HEK293 (cell line): ENCODE measurements at regions not wholly inside any gene's neighbourhood (a gene's known extent, or its start where the extent isn't known, plus 50 kb on each side); places are given as distances from the start of the nearest gene placed in this dataset.

Source experiments
- CTCF ChIA-PET: fragments of 350-600 bp; formaldehyde crosslinking; extraction: SDS; loops from one replicate; lab custom pipeline; 2021; ENCODE audit warnings: antibody characterized with exemption; lab: Yijun Ruan, JAX
- POLR2A ChIA-PET: fragments of 300-600 bp; formaldehyde crosslinking; extraction: SDS; loops from one replicate; lab custom pipeline; 2020; ENCODE audit warnings: antibody characterized with exemption, inconsistent platforms; lab: Yijun Ruan, JAX
- H3K27ac ChIP-seq: fragments of 200-500 bp; sonication (Bioruptor generic); 2 replicates; pipeline ENCODE4 v1.5.1; 2014; ENCODE audit warnings: low read depth, low read length, control low read depth, inconsistent platforms; ENCODE audit errors: extremely low read depth
- H3K36me3 ChIP-seq, 2 experiments: fragments of 200-500 bp in 1 of 2; sonication (Bioruptor generic) in 1 of 2; 1 replicate in 1 of 2; 2 replicates in 1 of 2; pipeline ENCODE4 v1.5.1; 2014 to 2017; ENCODE audit warnings: inconsistent platforms in 2 of 2, low read length in 2 of 2; ENCODE audit not compliant: control insufficient read depth in 2 of 2, insufficient read depth in 1 of 2
- H3K4me1 ChIP-seq: fragments of 200-500 bp; sonication (Bioruptor generic); 2 replicates; pipeline ENCODE4 v1.5.1; 2014; ENCODE audit warnings: mild to moderate bottlenecking, low read length, inconsistent platforms; ENCODE audit not compliant: control insufficient read depth, insufficient read depth
- H3K4me3 ChIP-seq: 2 replicates; pipeline ENCODE4 v1.5.1; 2011; ENCODE audit warnings: low read depth, mild to moderate bottlenecking, control low read depth, low read length, moderate library complexity
- H3K9me3 ChIP-seq: fragments of 200-500 bp; sonication (Bioruptor generic); 2 replicates; pipeline ENCODE4 v1.5.1; 2014; ENCODE audit warnings: low read depth, low read length, inconsistent platforms; ENCODE audit not compliant: control insufficient read depth, insufficient read depth
- KLF10 ChIP-seq: fragments of 450-650 bp; IDR thresholded peaks from 2 replicates; pipeline ENCODE4 v1.5.1; 2018; ENCODE audit warnings: missing biosample characterization, mild to moderate bottlenecking, missing genetic modification characterization
- KLF16 ChIP-seq: fragments of 450-650 bp; formaldehyde crosslinking; IDR thresholded peaks from 2 replicates; pipeline ENCODE4 v1.5.1; 2017; ENCODE audit warnings: missing biosample characterization, missing genetic modification characterization
- PRDM1 ChIP-seq: fragments of 450-650 bp; formaldehyde crosslinking; IDR thresholded peaks from 2 replicates; pipeline ENCODE4; 2016; ENCODE audit warnings: missing biosample characterization, missing genetic modification characterization
- PRDM2 ChIP-seq: fragments of 450-650 bp; formaldehyde crosslinking; IDR thresholded peaks from 2 replicates; pipeline ENCODE4 v1.5.1; 2016; ENCODE audit warnings: missing biosample characterization, missing genetic modification characterization, borderline replicate concordance
- SCRT2 ChIP-seq: fragments of 450-650 bp; formaldehyde crosslinking; IDR thresholded peaks from 2 replicates; pipeline ENCODE4 v1.5.1; 2016; ENCODE audit warnings: missing biosample characterization, missing genetic modification characterization
- TRIM28 ChIP-seq: IDR thresholded peaks from 2 replicates; pipeline ENCODE4 v1.6.1; 2011; ENCODE audit warnings: low read length, control low read depth, borderline replicate concordance
- YY2 ChIP-seq: fragments of 450-650 bp; formaldehyde crosslinking; IDR thresholded peaks from 2 replicates; pipeline ENCODE4 v1.5.1; 2016; ENCODE audit warnings: missing biosample characterization, missing genetic modification characterization
- ZEB2 ChIP-seq: fragments of 450-650 bp; formaldehyde crosslinking; IDR thresholded peaks from 2 replicates; pipeline ENCODE4 v1.5.1; 2016; ENCODE audit warnings: missing biosample characterization, missing genetic modification characterization
- ZFP37 ChIP-seq: fragments of 450-650 bp; formaldehyde crosslinking; IDR thresholded peaks from 2 replicates; pipeline ENCODE4 v1.5.1; 2016; ENCODE audit warnings: missing biosample characterization, missing genetic modification characterization
- ZNF10 ChIP-seq: fragments of 450-650 bp; formaldehyde crosslinking; IDR thresholded peaks from 2 replicates; pipeline ENCODE4 v1.5.1; 2017; ENCODE audit warnings: missing biosample characterization, missing genetic modification characterization
- ZNF157 ChIP-seq: fragments of 450-650 bp; formaldehyde crosslinking; IDR thresholded peaks from 2 replicates; pipeline ENCODE4 v1.5.1; 2016; ENCODE audit warnings: missing biosample characterization, missing genetic modification characterization
- ZNF2 ChIP-seq: fragments of 450-650 bp; formaldehyde crosslinking; IDR thresholded peaks from 2 replicates; pipeline ENCODE4 v1.5.1; 2016; ENCODE audit warnings: missing biosample characterization, missing genetic modification characterization
- ZNF280D ChIP-seq: fragments of 450-650 bp; formaldehyde crosslinking; IDR thresholded peaks from 2 replicates; pipeline ENCODE4 v1.5.1; 2016; ENCODE audit warnings: missing biosample characterization, missing genetic modification characterization
- ZNF391 ChIP-seq: fragments of 450-650 bp; formaldehyde crosslinking; IDR thresholded peaks from 2 replicates; pipeline ENCODE4 v1.5.1; 2016; ENCODE audit warnings: low read depth, missing biosample characterization, missing genetic modification characterization, borderline replicate concordance
- ZNF530 ChIP-seq: fragments of 450-650 bp; formaldehyde crosslinking; IDR thresholded peaks from 2 replicates; pipeline ENCODE4 v1.5.1; 2016; ENCODE audit warnings: low read depth, missing biosample characterization, missing genetic modification characterization
- ZNF561 ChIP-seq: fragments of 450-650 bp; IDR thresholded peaks from 2 replicates; pipeline ENCODE4 v1.5.1; 2018; ENCODE audit warnings: missing biosample characterization, missing genetic modification characterization, borderline replicate concordance
- ZNF692 ChIP-seq: fragments of 450-650 bp; formaldehyde crosslinking; IDR thresholded peaks from 2 replicates; pipeline ENCODE4 v1.5.1; 2016; ENCODE audit warnings: missing biosample characterization, missing genetic modification characterization
- ZNF843 ChIP-seq: fragments of 450-650 bp; formaldehyde crosslinking; IDR thresholded peaks from 2 replicates; pipeline ENCODE4 v1.5.1; 2016; ENCODE audit warnings: missing biosample characterization, missing genetic modification characterization
- TF ChIP-seq, protein P1 (sequence below): fragments of 450-650 bp; formaldehyde crosslinking; IDR thresholded peaks from 2 replicates; pipeline ENCODE4 v1.5.1; 2016; ENCODE audit warnings: missing biosample characterization, missing genetic modification characterization, borderline replicate concordance

DNA sequence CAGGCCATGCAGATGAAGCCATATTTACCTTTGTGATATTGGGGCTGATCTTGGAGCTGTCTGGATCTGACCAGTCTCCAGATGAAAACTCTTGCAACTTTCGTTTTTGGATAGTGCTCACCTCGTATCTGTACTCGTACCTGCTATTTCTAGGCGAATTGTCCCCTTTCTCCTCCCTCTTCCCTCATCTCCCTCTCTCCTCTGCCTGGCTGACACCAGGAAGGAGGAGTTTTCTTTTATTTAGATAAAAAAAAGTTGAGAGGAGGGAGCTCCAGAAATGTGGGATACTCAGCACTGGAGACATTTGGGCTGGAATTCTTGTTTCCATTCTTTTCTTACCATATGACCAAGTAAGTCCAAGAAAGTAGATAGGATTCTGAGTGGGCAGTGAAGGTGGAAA is 54.6 kb upstream of the ABL1 start:
- Histone ChIP-seq H3K36me3 (no peaks in the 10 kb centered on the region), H3K4me1 (no peaks in the 10 kb centered on the region; the same call in 1 of the 2 replicates)
- TF ChIP-seq PRDM1, result peak; percentile 64
- TF ChIP-seq TRIM28, result no peak
- no peak for TF ChIP-seq SCRT2 (tag by site-specific recombination)
- TF ChIP-seq, all 188 proteins: peak for 1
- Histone ChIP-seq H3K27ac (peak overlapping the region; percentile 6; the same call in 1 of the 2 replicates), H3K4me3 (no peak overlapping the region), H3K9me3 (no peaks in the 10 kb centered on the region)
- POLR2A ChIA-PET, result interaction anchor here (0.6 kb wide), 1 partner anchor 343 kb away, joined by 5 read pairs; no protein-coding TSS in a partner anchor
- CTCF ChIA-PET, result interaction anchor here (0.7 to 1.9 kb wide), 5 partner anchors 9 to 90 kb away, joined by 3 to 7 read pairs (median 4); no protein-coding TSS in a partner anchor

GRCh38 chr9:130780865-130781504 is 54.1 kb upstream of the ABL1 start:
- Histone ChIP-seq H3K4me1 (no peaks in the 10 kb centered on the region; the same call in 1 of the 2 replicates), H3K36me3 (no peaks in the 10 kb centered on the region), H3K9me3 (no peaks in the 10 kb centered on the region), H3K4me3 (no peak overlapping the region), H3K27ac (peak overlapping the region; percentile 44)
- CTCF ChIA-PET, result interaction anchor here (0.7 to 2.6 kb wide), 8 partner anchors 9 to 90 kb away, joined by 3 to 22 read pairs (median 4); no protein-coding TSS in a partner anchor
- POLR2A ChIA-PET, result no interaction called here
- TF ChIP-seq ZNF561 (no peak; the same call in 1 of the 2 replicates), KLF16 (0 out of 2 replicates have a peak, but pooled peaks have one; percentile 52), ZNF157 (tag by site-specific recombination) (no peak), ZEB2 (tag by site-specific recombination) (peak; percentile 96; the same call in 1 of the 2 replicates), ZNF530 (tag by site-specific recombination) (no peak), ZNF843 (tag by site-specific recombination) (peak; percentile 87), ZNF692 (tag by site-specific recombination) (peak; percentile 81), KLF10 (peak; percentile 73), ZNF10 (tag by site-specific recombination) (peak; percentile 78; the same call in 1 of the 2 replicates), ZNF391 (peak; percentile 57; the same call in 1 of the 2 replicates), ZNF2 (tag by site-specific recombination) (peak; percentile 52), PRDM2 (tag by site-specific recombination) (no peak), YY2 (tag by site-specific recombination) (no peak), ZFP37 (tag by site-specific recombination) (peak; percentile 47; the same call in 1 of the 2 replicates), ZNF280D (tag by site-specific recombination) (no peak)
- TF ChIP-seq, protein P1, sequence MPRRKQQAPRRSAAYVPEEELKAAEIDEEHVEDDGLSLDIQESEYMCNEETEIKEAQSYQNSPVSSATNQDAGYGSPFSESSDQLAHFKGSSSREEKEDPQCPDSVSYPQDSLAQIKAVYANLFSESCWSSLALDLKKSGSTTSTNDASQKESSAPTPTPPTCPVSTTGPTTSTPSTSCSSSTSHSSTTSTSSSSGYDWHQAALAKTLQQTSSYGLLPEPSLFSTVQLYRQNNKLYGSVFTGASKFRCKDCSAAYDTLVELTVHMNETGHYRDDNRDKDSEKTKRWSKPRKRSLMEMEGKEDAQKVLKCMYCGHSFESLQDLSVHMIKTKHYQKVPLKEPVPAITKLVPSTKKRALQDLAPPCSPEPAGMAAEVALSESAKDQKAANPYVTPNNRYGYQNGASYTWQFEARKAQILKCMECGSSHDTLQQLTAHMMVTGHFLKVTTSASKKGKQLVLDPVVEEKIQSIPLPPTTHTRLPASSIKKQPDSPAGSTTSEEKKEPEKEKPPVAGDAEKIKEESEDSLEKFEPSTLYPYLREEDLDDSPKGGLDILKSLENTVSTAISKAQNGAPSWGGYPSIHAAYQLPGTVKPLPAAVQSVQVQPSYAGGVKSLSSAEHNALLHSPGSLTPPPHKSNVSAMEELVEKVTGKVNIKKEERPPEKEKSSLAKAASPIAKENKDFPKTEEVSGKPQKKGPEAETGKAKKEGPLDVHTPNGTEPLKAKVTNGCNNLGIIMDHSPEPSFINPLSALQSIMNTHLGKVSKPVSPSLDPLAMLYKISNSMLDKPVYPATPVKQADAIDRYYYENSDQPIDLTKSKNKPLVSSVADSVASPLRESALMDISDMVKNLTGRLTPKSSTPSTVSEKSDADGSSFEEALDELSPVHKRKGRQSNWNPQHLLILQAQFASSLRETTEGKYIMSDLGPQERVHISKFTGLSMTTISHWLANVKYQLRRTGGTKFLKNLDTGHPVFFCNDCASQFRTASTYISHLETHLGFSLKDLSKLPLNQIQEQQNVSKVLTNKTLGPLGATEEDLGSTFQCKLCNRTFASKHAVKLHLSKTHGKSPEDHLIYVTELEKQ (tag by site-specific recombination), result peak; percentile 89
